Right lung (tissue), 2 donors: ENCODE measurements at regions not wholly inside any gene's neighbourhood (a gene's known extent, or its start where the extent isn't known, plus 50 kb on each side); places are given as distances from the start of the nearest gene placed in this dataset.
"Not testable (repeated sequence)": the region's sequence is repeated elsewhere in the genome, so short reads cannot be mapped to it uniquely, and the experiment has no call there.

ENCODE experiments used
- DNase-seq, 2 donors: peaks; one replicate each; pipeline ENCODE4 v3.0.0-alpha.2; 2013

GRCh38 chr1:149229813-149230212 is 126.5 kb upstream of the NBPF9 start:
- DNase-seq: not testable (repeated sequence)

DNA sequence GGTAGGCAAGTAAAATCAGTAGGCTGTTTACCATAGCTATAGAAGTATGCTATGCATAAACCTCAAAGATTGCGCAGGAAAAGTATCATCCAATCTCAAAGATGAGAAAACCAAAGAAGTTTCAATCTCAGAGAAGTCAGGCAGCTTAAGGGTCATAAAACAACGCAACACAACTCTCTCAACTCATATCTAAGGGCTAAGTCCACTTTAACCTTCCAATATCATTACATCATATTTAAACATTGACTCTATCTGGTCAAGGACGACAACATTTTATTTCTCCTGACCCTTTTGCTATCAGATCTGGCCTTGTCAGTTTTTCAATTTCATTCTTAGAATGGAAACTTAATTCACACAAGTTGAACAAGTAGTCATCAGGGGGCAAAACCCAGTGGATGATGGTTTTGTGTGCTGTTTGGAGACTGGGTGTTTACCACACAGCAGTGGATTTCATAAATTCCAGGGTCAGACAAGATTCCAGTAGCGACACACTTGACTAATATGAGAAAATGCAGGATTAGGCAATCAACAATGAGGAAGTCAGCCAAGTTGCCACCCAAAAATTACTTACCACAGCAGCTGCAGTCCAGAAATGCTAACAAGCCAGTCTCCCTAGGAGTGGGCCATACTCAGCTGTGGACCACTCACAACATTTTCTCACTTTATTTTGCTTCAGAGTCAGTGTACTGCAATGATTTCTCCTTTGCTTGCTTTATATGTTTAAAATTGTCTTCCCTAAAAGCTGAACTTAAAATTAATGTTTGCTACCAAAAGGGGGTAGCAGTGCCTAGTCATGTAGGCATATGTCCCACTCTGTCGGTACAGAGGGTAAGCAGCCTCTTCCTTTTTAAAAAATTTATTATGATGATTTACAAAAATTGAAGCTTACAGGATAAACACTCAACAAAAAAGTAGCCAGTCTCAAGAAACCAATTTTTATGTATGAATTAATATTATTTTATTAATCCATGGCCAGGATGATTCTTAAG is 131.9 kb upstream of the NBPF9 start:
- DNase-seq: not testable (repeated sequence)

GRCh38 chr1:149237515-149237914 is 134.2 kb upstream of the NBPF9 start:
- not testable (repeated sequence) for DNase-seq

GRCh38 chr1:149239897-149240508 is 136.7 kb upstream of the NBPF9 start:
- DNase-seq: not testable (repeated sequence)

GRCh38 chr1:149240530-149240929 is 137.2 kb upstream of the NBPF9 start:
- not testable (repeated sequence) for DNase-seq

GRCh38 chr1:149241272-149241671 is 137.9 kb upstream of the NBPF9 start:
- DNase-seq: not testable (repeated sequence)

GRCh38 chr1:149243572-149243971 is 140.2 kb upstream of the NBPF9 start:
- DNase-seq: not testable (repeated sequence)

- DNase-seq: not testable (repeated sequence)
Observed at GRCh38 chr1:149244621-149245020, 141.3 kb upstream of the NBPF9 start.

- DNase-seq: not testable (repeated sequence)
Observed at GRCh38 chr1:149246212-149246611, 142.9 kb upstream of the NBPF9 start.

DNA sequence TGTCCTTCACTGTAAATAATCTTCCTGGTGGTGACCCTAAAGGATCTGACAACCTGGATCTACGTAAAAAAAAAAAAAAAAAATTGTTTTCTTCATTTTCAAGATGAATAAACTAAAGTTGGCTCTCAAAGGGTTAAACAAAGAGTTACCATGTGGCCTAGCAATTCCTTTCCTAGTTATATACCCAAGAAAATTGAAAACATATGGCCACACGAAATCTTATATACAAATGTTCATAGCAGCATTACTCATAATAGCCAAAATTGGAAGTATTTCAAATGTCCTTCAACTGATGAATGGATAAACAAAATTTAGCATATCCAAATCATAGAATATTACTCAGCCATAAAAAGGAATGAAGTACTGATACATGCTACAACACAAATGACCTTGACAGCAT is 145.3 kb upstream of the NBPF9 start:
- DNase-seq: not testable (repeated sequence)

DNA sequence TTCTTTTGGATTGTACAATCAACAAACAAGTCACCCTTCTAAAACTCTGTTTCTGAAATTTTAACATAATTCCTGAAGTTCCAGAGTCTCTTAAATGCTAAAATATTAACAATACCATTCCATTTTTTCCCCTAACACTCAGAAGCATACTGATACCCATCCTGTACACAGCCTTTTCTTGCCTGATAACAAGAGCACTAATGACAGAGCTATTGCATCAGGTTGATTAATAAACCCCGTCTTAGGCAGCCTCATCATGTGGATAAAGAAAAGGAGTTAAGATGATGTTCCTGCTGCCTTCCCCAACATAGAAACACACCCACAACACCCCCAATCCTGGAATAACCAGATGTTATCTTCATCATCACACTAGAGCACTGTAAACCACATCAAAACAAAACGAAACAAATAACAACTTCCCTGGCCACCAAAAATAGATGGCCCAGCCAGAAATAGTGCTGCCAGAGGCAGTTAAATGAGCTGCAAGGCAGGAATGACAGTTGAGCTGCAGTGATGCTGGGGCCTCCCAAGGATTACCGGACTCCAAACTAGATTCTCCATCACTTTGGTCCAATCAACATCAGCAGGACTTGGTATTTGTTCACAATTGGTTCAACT is 146.6 kb upstream of the NBPF9 start:
- DNase-seq: not testable (repeated sequence)

DNA sequence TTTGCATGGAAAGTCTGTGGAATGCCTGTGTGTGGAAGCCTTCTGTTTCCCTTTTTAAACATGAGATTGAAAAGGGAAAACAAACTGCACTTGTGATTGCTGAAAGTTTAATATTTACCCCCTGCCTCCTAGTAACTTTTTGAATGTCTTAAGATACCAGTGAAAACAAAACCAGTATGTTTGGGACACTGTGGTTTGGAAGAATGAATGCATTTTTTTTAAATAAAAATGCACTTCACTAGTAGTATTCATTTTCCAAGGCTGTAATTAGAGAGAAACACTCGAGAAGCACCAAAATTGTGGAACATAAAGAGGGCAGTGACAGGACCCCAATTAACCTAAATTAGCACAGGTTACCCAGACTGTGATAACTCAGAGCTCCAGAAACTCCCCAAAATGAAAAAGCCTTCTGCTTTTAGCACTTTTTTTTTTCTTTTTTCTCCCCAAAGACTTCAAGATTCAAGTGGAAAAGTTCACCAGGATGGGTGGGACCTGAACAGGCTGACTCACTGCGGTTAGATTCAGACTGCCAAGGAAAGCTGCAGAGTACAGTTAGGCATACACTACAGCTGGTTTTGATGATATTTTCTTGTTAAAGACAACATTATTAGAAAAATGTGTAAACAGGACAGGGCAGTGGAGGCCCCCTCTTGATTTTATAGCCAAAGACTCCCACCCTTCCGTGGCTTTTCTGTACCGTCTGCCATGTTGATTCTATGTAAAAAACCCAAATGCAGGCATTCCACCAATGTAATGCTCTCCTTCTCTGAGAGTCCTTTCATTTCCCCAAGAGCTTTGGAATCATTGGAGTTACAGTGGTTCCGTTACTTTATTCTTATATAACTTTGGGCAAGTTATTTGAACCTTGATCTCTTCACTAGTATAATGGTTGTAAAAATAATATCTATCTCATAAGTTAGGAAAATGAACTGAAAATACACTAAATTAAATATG is 151.8 kb upstream of the NBPF9 start:
- not testable (repeated sequence) for DNase-seq

GRCh38 chr1:149260284-149260683 is 156.9 kb upstream of the NBPF9 start:
- DNase-seq: not testable (repeated sequence)

GRCh38 chr1:149260736-149261340 is 157.5 kb upstream of the NBPF9 start:
- not testable (repeated sequence) for DNase-seq

DNA sequence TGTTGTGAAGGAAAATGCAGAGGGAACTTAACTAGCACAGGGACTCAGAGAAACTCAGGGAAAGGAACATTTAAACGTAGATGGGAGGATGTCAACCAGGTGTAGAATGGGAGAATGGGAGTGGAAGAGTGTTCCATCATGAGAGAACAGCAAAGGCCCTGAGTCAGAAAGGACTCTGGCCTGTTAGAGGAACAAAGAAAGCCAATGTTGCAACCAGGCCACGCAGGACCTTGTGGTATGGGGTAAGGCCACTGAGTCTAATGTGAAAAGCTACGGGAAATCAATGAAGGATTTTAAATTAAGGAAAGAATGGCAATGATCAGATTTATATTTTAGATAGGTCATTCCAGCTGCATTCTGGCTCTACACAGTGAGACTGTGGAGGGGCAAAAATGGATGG is 163.9 kb upstream of the NBPF9 start:
- not testable (repeated sequence) for DNase-seq

DNA sequence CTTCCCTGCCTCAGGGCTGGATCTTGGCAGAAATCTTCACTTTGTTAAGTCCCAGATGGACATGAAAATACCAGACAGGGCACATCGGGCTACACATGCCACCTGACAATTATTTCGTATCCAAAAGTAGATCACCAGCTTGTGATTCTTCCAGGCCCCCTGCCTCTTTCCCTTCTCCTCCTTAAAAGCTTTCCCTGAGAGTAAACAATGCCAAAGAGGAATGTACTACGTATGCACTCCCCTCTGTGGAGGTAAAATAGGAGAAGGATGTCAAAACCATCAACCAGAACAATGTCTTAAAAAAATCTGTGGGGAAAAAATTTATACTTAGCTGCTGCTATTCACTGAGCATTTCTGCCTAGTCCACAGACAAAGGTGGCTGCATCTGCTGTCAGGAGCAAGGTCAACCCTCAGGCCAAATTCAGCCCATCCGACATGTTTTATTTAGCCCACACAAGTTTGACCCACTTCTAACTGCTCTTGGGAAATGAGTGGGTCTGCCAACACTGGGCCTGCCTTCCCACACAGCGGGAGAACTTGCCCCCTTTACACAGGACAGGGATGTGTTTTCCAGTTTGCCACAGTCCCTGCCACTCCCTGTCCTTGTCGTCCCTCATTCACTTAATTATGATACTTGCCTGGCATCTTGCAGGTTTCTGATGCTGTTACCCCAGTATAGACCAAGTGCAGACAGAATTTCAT is 165.8 kb upstream of the NBPF9 start:
- DNase-seq: not testable (repeated sequence)

DNA sequence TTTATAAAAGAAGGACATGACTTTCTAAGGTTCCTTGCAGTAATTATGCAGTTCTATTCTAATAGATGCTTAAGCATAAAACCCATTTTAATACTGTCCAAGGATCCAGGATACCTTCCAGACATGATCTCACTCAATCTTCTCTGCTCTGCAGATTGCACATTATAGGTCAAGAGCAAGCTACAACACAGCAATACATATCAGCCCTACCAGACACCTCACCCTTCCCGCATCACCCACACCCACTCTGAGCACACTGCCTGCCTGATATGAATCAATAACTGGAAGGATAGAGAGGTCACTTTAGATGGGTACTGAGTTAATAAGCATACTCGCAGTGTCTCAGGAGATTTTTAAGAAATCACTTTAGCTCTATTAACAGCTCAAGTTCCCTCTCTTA is 166.5 kb upstream of the NBPF9 start:
- not testable (repeated sequence) for DNase-seq

DNA sequence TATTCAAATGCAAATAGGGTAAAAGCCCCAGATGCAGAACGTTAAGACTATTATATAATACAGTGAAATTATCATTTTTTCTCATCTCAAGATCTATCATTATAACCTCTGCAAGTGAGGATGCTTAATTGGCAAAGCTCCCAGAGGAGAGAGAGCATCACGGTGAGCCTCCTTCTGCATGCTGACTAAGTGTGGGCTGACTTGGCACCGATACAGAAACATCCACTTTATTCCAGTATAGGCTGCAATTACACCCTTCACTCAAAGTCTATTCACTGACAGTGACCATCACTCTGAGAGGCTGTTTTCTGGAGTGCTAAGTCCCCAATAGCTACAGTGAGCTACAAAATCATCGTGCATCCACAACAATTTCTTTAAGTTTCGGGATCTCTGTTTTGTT is 171.1 kb upstream of the NBPF9 start:
- DNase-seq: not testable (repeated sequence)

- not testable (repeated sequence) for DNase-seq
Observed at GRCh38 chr1:149275802-149276201, 172.5 kb upstream of the NBPF9 start.

DNA sequence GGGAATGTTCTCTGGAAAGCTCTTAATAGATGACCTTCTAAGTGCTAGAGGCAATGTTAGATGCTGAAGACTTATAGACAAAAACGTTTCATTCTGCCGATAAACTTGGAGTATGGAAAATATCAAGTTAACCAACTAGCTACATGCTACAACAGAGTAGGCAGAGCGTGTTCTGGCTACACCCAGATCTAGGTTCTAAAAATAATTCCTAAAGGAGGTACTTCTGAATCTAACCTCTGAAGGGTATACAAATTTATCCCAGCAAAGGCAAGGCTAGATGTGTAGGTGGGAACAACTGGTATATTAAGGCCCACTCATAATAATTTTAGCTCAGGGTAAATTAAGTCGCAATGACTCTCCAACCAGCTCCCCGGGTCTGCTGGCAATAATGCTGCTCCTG is 173.1 kb upstream of the NBPF9 start:
- not testable (repeated sequence) for DNase-seq
